D721Med (cell line): ENCODE measurements at regions not wholly inside any gene's neighbourhood (a gene's known extent, or its start where the extent isn't known, plus 50 kb on each side); places are given as distances from the start of the nearest gene placed in this dataset.

ENCODE experiments used
- DNase-seq: peaks from one replicate; pipeline ENCODE4 v3.0.0; 2011; ENCODE audit warnings: low spot score; ENCODE audit not compliant: insufficient read length
- FAIRE-seq: peaks from 2 replicates; lab custom pipeline; 2011; peaks lifted over from hg19 to GRCh38; lab: Jason Lieb, UNC
- CTCF ChIP-seq: IDR thresholded peaks from 2 replicates; pipeline ENCODE4 v1.5.1; 2012; ENCODE audit warnings: mild to moderate bottlenecking, control low read depth; ENCODE audit not compliant: insufficient read depth; ENCODE audit errors: missing control alignments

- DNase-seq = no peak
- no peak for FAIRE-seq
- no peak for TF ChIP-seq CTCF
Measured at GRCh38 chr4:167702391-167702790, 389.9 kb upstream of the ANXA10 start.

- FAIRE-seq (no peak), DNase-seq (no peak)
- no peak for TF ChIP-seq CTCF
Measured at GRCh38 chr4:167711517-167711916, 380.8 kb upstream of the ANXA10 start.

GRCh38 chr4:167713756-167714155, 378.6 kb upstream of the ANXA10 start:
- DNase-seq = no peak
- no peak for TF ChIP-seq CTCF
- FAIRE-seq = no peak

GRCh38 chr4:167715176-167715575, 377.2 kb upstream of the ANXA10 start:
- DNase-seq = no peak
- TF ChIP-seq CTCF = no peak
- no peak for FAIRE-seq

GRCh38 chr4:167717495-167717894, 374.8 kb upstream of the ANXA10 start:
- no peak for TF ChIP-seq CTCF
- DNase-seq (no peak), FAIRE-seq (no peak)

GRCh38 chr4:167721617-167722486, 370.5 kb upstream of the ANXA10 start:
- DNase-seq (no peak), FAIRE-seq (peak; percentile 29)
- TF ChIP-seq CTCF = no peak

- FAIRE-seq (no peak), DNase-seq (no peak)
- TF ChIP-seq CTCF = no peak
Measured at GRCh38 chr4:167722487-167722808, 369.9 kb upstream of the ANXA10 start.
